HUES64 (cell line): ENCODE measurements at regions not wholly inside any gene's neighbourhood (a gene's known extent, or its start where the extent isn't known, plus 50 kb on each side); places are given as distances from the start of the nearest gene placed in this dataset.

Experiments
- H3K27ac ChIP-seq: 2 replicates; pipeline ENCODE4 v1.7.0; 2013; ENCODE audit warnings: low read depth, low read length, inconsistent platforms
- H3K27me3 ChIP-seq: 2 replicates; pipeline ENCODE4 v1.6.1; 2013; ENCODE audit warnings: mild to moderate bottlenecking, low read length; ENCODE audit not compliant: insufficient read depth
- H3K36me3 ChIP-seq: 2 replicates; pipeline ENCODE4 v1.6.1; 2013; ENCODE audit warnings: mild to moderate bottlenecking, low read length; ENCODE audit not compliant: insufficient read depth
- H3K4me1 ChIP-seq: 2 replicates; pipeline ENCODE4 v1.6.1; 2013; ENCODE audit warnings: mild to moderate bottlenecking, low read length, moderate library complexity; ENCODE audit not compliant: insufficient read depth
- H3K4me3 ChIP-seq: 2 replicates; pipeline ENCODE4 v1.5.1; 2013; ENCODE audit warnings: mild to moderate bottlenecking, low read length, moderate library complexity
- H3K9ac ChIP-seq: 2 replicates; pipeline ENCODE4 v1.6.1; 2013; ENCODE audit warnings: mild to moderate bottlenecking, low read depth, low read length
- H3K9me3 ChIP-seq: 2 replicates; pipeline ENCODE4 v1.6.1; 2013; ENCODE audit warnings: low read depth, low read length; ENCODE audit not compliant: insufficient read depth
- WGBS: fragments of 150-250, 120-280 bp; methylation state at CpG from one replicate; pipeline ENCODE4 v1.1.7; 2013; ENCODE audit warnings: missing lambda C conversion rate; 5-methylcytosine and 5-hydroxymethylcytosine counted together

DNA sequence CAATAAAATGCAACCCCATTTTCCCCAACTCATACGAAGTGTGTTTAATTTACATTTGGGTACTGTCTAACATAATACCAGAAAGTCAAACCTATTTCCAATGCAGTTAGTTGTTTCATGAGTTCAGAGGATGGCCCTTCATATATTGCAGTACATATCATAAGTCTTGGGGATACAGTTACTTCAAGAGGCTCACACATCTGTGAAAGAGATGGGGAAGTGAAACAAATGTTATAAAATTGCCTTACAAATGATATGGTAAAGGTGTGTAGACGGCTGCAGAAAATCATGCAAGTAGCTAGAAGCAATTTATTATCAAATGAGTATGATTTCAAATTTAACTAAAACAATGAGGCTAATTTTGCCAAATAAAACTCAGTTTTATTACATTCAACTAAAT lies 219.0 kb upstream of the CDH12 start:
- no peaks in the 10 kb centered on the region for H3K4me1 ChIP-seq
- no peaks in the 10 kb centered on the region for H3K9me3 ChIP-seq
- H3K4me3 ChIP-seq = no peak overlapping the region
- H3K36me3 ChIP-seq = no peaks in the 10 kb centered on the region
- no peak overlapping the region for H3K9ac ChIP-seq
- H3K27ac ChIP-seq = no peak overlapping the region
- WGBS = 83% methylated on average over 1 of the region's 2 CpGs
- no peaks in the 10 kb centered on the region for H3K27me3 ChIP-seq

DNA sequence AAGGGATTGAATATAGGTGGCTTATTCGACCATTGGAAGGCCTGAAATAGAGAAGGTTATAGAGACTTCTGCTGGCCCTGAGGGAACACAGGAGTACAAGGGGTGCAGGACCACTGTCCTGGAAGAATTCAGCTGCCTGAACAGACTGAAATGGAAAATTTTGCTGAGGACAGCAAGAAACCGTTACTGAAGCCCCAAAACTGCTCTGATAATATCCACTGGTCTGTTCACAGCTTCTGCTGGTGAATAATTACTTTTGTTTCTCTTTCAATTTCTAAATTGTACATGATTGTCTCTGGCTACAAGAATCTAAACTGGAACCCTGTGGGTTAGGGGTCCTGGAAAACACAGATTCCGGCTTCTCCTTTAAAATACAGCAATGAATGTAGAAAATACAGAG lies 218.5 kb upstream of the CDH12 start:
- H3K9ac ChIP-seq = no peak overlapping the region

GRCh38 chr5:23064710-23065109 lies 211.6 kb upstream of the CDH12 start:
- Histone ChIP-seq H3K36me3 (no peaks in the 10 kb centered on the region), H3K27me3 (no peaks in the 10 kb centered on the region), H3K27ac (no peak overlapping the region), H3K9ac (no peak overlapping the region), H3K4me3 (no peak overlapping the region), H3K4me1 (no peaks in the 10 kb centered on the region), H3K9me3 (no peaks in the 10 kb centered on the region)
- 96% methylated on average over 3 of the region's 3 CpGs for WGBS

More for the DNA sequence above, 218.5 kb upstream of the CDH12 start:
- H3K36me3 ChIP-seq = no peaks in the 10 kb centered on the region
- H3K9me3 ChIP-seq = no peaks in the 10 kb centered on the region
- no peaks in the 10 kb centered on the region for H3K4me1 ChIP-seq
- 85% methylated on average over 3 of the region's 3 CpGs for WGBS
- H3K27me3 ChIP-seq = no peaks in the 10 kb centered on the region
- no peak overlapping the region for H3K27ac ChIP-seq
- no peak overlapping the region for H3K4me3 ChIP-seq

- Histone ChIP-seq H3K27me3 (no peaks in the 10 kb centered on the region), H3K4me3 (no peak overlapping the region), H3K4me1 (no peaks in the 10 kb centered on the region), H3K27ac (no peak overlapping the region), H3K9me3 (no peaks in the 10 kb centered on the region), H3K36me3 (no peaks in the 10 kb centered on the region), H3K9ac (no peak overlapping the region)
- WGBS = 75% methylated on average over 1 of the region's 1 CpG
Observed at GRCh38 chr5:23053846-23054245, 200.7 kb upstream of the CDH12 start.

DNA sequence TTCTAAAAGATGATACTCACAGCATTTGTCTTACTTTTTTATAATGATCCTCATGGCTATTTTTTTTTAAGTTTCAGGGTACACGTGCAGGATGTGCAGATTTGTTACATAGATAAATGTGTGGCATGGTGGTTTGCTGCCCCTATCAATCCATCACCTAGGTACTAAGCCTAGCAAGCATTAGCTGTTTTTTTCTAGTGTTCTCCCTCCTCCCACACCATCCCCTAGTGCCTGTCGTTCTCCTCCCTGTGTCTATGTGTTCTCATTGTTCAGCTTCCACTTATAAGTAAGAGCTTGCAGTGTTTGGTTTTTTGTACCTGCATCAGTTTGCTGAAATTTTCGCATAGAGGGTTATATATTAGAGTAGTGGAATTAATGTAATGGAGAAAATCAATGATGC lies 189.1 kb upstream of the CDH12 start:
- Histone ChIP-seq H3K9ac (no peak overlapping the region), H3K27me3 (no peaks in the 10 kb centered on the region), H3K27ac (no peak overlapping the region), H3K4me1 (no peaks in the 10 kb centered on the region), H3K9me3 (no peaks in the 10 kb centered on the region), H3K36me3 (no peaks in the 10 kb centered on the region), H3K4me3 (no peak overlapping the region)
- 83% methylated on average over 2 of the region's 3 CpGs for WGBS

DNA sequence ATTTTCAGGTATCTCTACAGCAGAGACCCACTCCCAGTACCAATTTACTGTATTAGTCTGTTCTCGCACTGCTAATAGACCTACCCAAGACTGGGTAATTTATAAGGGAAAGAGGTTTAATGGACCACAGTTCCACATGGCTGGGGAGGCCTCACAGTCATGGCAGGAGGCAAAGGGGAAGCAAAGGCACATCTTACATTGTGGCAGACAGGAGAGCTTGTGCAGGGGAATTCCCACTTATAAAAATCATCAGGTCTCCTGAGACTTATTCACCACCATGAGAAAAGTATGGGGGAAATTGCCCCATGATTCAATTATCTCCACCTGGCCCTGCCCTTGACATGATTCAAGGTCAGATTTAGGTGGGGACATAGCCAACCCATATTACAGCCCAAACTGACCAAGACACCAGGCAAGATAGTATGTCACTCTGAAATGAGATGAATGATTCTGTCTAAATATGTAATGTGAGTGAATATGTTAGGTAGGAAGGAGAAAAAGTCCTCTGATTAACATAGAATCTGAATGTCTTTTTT lies 182.5 kb upstream of the CDH12 start:
- WGBS = no CpG with 5 or more reads among the region's 1 CpG
- H3K9ac ChIP-seq = no peak overlapping the region
- no peaks in the 10 kb centered on the region for H3K4me1 ChIP-seq
- no peaks in the 10 kb centered on the region for H3K9me3 ChIP-seq
- no peaks in the 10 kb centered on the region for H3K27me3 ChIP-seq
- no peaks in the 10 kb centered on the region for H3K36me3 ChIP-seq
- no peak overlapping the region for H3K27ac ChIP-seq
- no peak overlapping the region for H3K4me3 ChIP-seq

DNA sequence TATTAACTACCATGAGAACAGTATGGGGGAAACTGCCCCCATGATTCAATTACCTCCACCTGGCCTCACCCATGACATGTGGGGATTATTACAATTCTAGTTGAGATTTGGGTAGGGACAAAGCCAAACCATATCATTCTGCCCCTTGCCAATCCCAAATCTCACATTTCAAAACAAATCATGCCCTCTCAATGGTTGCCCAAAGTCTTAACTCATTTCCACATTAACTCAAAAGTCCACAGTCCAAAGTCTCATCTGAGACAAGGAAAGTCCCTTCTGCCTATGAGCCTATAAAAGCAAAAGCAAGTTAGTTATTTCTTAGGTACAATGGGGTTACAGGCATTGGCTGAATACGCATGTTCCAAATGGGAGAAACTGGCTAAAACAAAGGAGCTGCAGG lies 180.7 kb upstream of the CDH12 start:
- Histone ChIP-seq H3K4me3 (no peak overlapping the region), H3K9me3 (no peaks in the 10 kb centered on the region), H3K9ac (no peak overlapping the region), H3K36me3 (no peaks in the 10 kb centered on the region), H3K27me3 (no peaks in the 10 kb centered on the region), H3K4me1 (no peaks in the 10 kb centered on the region), H3K27ac (no peak overlapping the region)
- WGBS = 95% methylated on average over 1 of the region's 1 CpG

DNA sequence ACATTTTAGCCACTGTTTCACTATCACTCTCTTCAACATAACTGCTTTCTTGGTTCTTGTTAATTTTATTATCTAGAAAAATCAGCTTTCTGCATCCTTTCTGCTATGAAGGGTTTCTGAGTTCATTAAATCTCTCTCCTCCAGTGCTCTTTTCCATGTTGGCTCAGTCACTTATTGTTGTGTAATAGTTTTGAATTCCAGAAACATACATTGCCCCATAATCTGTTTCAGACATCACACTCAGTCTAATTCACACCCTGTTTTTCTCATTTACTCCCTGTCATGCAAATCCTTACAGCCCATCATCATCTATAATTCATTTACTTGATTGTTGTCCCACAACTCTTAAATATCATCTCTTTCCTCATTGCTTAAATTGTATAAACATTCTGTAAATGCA lies 176.1 kb upstream of the CDH12 start:
- H3K9me3 ChIP-seq = no peaks in the 10 kb centered on the region
- no peaks in the 10 kb centered on the region for H3K27me3 ChIP-seq
- H3K27ac ChIP-seq = no peak overlapping the region
- H3K9ac ChIP-seq = no peak overlapping the region
- H3K36me3 ChIP-seq = no peaks in the 10 kb centered on the region
- H3K4me3 ChIP-seq = no peak overlapping the region
- H3K4me1 ChIP-seq = no peaks in the 10 kb centered on the region

GRCh38 chr5:23028445-23029021 lies 175.4 kb upstream of the CDH12 start:
- Histone ChIP-seq H3K9ac (no peak overlapping the region), H3K27ac (no peak overlapping the region), H3K4me1 (no peaks in the 10 kb centered on the region), H3K36me3 (no peaks in the 10 kb centered on the region), H3K27me3 (no peaks in the 10 kb centered on the region), H3K9me3 (no peaks in the 10 kb centered on the region), H3K4me3 (no peak overlapping the region)
- WGBS = 98% methylated on average over 3 of the region's 3 CpGs

- H3K4me1 ChIP-seq = no peaks in the 10 kb centered on the region
- H3K27ac ChIP-seq = no peak overlapping the region
- H3K4me3 ChIP-seq = no peak overlapping the region
- WGBS = 92% methylated on average over 4 of the region's 4 CpGs
- H3K9me3 ChIP-seq = no peaks in the 10 kb centered on the region
- no peaks in the 10 kb centered on the region for H3K27me3 ChIP-seq
- H3K9ac ChIP-seq = no peak overlapping the region
- H3K36me3 ChIP-seq = no peaks in the 10 kb centered on the region
Observed at GRCh38 chr5:23027830-23028229, 174.7 kb upstream of the CDH12 start.

DNA sequence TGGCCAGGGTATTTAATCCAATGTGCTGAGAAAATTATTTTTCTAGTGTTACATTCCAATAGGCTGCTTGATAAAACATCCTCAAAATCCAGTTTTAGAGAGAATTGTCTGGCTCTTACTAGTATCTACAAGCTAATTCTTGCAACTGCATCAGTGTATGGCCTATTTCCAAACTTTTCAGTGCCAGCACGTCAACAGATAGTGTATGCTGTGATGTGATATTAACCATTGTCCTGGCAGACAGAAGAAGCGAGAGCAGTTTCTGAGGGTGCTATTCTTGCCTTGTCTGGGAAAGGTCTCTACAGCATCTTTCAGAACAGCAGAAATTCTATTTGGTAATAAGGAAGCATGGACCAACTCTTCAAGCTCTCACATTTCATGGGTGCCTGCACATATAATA lies 174.2 kb upstream of the CDH12 start:
- Histone ChIP-seq H3K9me3 (no peaks in the 10 kb centered on the region), H3K9ac (no peak overlapping the region), H3K27ac (no peak overlapping the region), H3K4me1 (no peaks in the 10 kb centered on the region), H3K27me3 (no peaks in the 10 kb centered on the region), H3K4me3 (no peak overlapping the region), H3K36me3 (no peaks in the 10 kb centered on the region)
- WGBS = 98% methylated on average over 2 of the region's 2 CpGs
